H9 (cell line): ENCODE measurements at regions not wholly inside any gene's neighbourhood (a gene's known extent, or its start where the extent isn't known, plus 50 kb on each side); places are given as distances from the start of the nearest gene placed in this dataset.

ENCODE experiments used
- DNase-seq: peaks from one replicate; pipeline ENCODE4 v3.0.0-alpha.2; 2017
- H2AFZ ChIP-seq: one replicate; pipeline ENCODE4 v1.6.1; 2013; ENCODE audit warnings: mild to moderate bottlenecking, low read length, control low read depth, moderate library complexity
- H2AK5ac ChIP-seq: 2 replicates; pipeline ENCODE4 v1.6.1; 2013; ENCODE audit warnings: low read length, control low read depth, mixed read lengths; ENCODE audit not compliant: insufficient read length
- H2BK120ac ChIP-seq: one replicate; pipeline ENCODE4 v1.6.1; 2013; ENCODE audit warnings: low read depth, mild to moderate bottlenecking, low read length, control low read depth, inconsistent platforms; ENCODE audit not compliant: poor library complexity, severe bottlenecking
- H2BK12ac ChIP-seq: 2 replicates; pipeline ENCODE4 v1.6.1; 2013; ENCODE audit warnings: low read length, control low read depth, mixed read lengths, low read depth; ENCODE audit not compliant: insufficient read length
- H2BK15ac ChIP-seq: 2 replicates; pipeline ENCODE4 v1.6.1; 2013; ENCODE audit warnings: low read depth, low read length, control low read depth
- H2BK20ac ChIP-seq: one replicate; pipeline ENCODE4 v1.6.1; 2013; ENCODE audit warnings: low read depth, mild to moderate bottlenecking, low read length, control low read depth, inconsistent platforms; ENCODE audit not compliant: poor library complexity, severe bottlenecking
- H2BK5ac ChIP-seq: 2 replicates; pipeline ENCODE4 v1.6.1; 2013; ENCODE audit warnings: low read length, control low read depth, mixed read lengths; ENCODE audit not compliant: insufficient read length
- H3K14ac ChIP-seq: 2 replicates; pipeline ENCODE4 v1.6.1; 2013; ENCODE audit warnings: low read length, control low read depth; ENCODE audit not compliant: insufficient read depth
- H3K18ac ChIP-seq: 2 replicates; pipeline ENCODE4 v1.6.1; 2013; ENCODE audit warnings: low read depth, mild to moderate bottlenecking, mixed read lengths, low read length, control low read depth; ENCODE audit not compliant: insufficient read length
- H3K23ac ChIP-seq: 2 replicates; pipeline ENCODE4 v1.6.1; 2013; ENCODE audit warnings: low read length, control low read depth, mixed read lengths, low read depth; ENCODE audit not compliant: insufficient read length
- H3K23me2 ChIP-seq: 2 replicates; pipeline ENCODE4 v1.6.1; 2013; ENCODE audit warnings: low read depth, mild to moderate bottlenecking, mixed read lengths, low read length, control low read depth; ENCODE audit not compliant: insufficient read length, poor library complexity, severe bottlenecking
- H3K27ac ChIP-seq: 2 replicates; pipeline ENCODE4 v1.5.1; 2013; ENCODE audit warnings: low read length, control low read depth, mixed read lengths, low read depth; ENCODE audit not compliant: insufficient read length
- H3K27me3 ChIP-seq: 2 replicates; pipeline ENCODE4 v1.6.1; 2013; ENCODE audit warnings: low read length, control low read depth, inconsistent platforms; ENCODE audit not compliant: insufficient read depth
- H3K4ac ChIP-seq: 2 replicates; pipeline ENCODE4 v1.6.1; 2013; ENCODE audit warnings: low read depth, mild to moderate bottlenecking, control low read depth, inconsistent platforms, low read length, moderate library complexity
- H3K4me1 ChIP-seq: 2 replicates; pipeline ENCODE4 v1.6.1; 2013; ENCODE audit warnings: low read length, control low read depth, inconsistent platforms; ENCODE audit not compliant: insufficient read depth
- H3K4me2 ChIP-seq: 2 replicates; pipeline ENCODE4 v1.6.1; 2013; ENCODE audit warnings: low read length, control low read depth, mixed read lengths; ENCODE audit not compliant: insufficient read length, insufficient read depth
- H3K56ac ChIP-seq: 2 replicates; pipeline ENCODE4 v1.6.1; 2013; ENCODE audit warnings: low read depth, mild to moderate bottlenecking, mixed read lengths, low read length, control low read depth; ENCODE audit not compliant: insufficient read length
- H3K79me1 ChIP-seq: 2 replicates; pipeline ENCODE4 v1.6.1; 2013; ENCODE audit warnings: low read depth, mild to moderate bottlenecking, moderate library complexity, low read length, control low read depth, inconsistent platforms; ENCODE audit not compliant: insufficient read depth, poor library complexity, severe bottlenecking
- H3K79me2 ChIP-seq: 2 replicates; pipeline ENCODE4 v1.6.1; 2013; ENCODE audit warnings: low read length, control low read depth, inconsistent platforms; ENCODE audit not compliant: insufficient read depth
- H3K9ac ChIP-seq: 2 replicates; pipeline ENCODE4 v1.6.1; 2013; ENCODE audit warnings: low read length, control low read depth, mixed read lengths; ENCODE audit not compliant: insufficient read length; ENCODE audit errors: extremely low read depth
- H3K9me3 ChIP-seq: one replicate; pipeline ENCODE4 v1.6.1; 2013; ENCODE audit warnings: low read depth, low read length, inconsistent platforms; ENCODE audit not compliant: control insufficient read depth
- H3T11ph ChIP-seq: one replicate; pipeline ENCODE4 v1.6.1; 2013; ENCODE audit warnings: mild to moderate bottlenecking, low read length, control low read depth, inconsistent platforms
- H4K20me1 ChIP-seq: one replicate; pipeline ENCODE4 v1.6.1; 2013; ENCODE audit not compliant: control insufficient read depth, insufficient read length, insufficient read depth
- H4K5ac ChIP-seq: 2 replicates; pipeline ENCODE4 v1.6.1; 2013; ENCODE audit warnings: low read depth, mild to moderate bottlenecking, mixed read lengths, low read length, control low read depth; ENCODE audit not compliant: insufficient read length
- H4K8ac ChIP-seq: replicated peaks from 2 replicates; pipeline ENCODE4 v1.6.1; 2013; ENCODE audit warnings: low read length, control low read depth, mixed read lengths, low read depth; ENCODE audit not compliant: insufficient read length
- H4K91ac ChIP-seq: 2 replicates; pipeline ENCODE4 v1.6.1; 2013; ENCODE audit warnings: low read depth, mild to moderate bottlenecking, moderate library complexity, mixed read lengths, low read length, control low read depth; ENCODE audit not compliant: insufficient read length
- H3K27ac Mint-ChIP-seq, 3 experiments: 2 replicates in 2 of 3; 3 replicates in 1 of 3; pipeline ENCODE4 v1.8.0; 2020 to 2021; ENCODE audit warnings: mixed read lengths in 3 of 3, mild to moderate bottlenecking in 1 of 3, moderate library complexity in 1 of 3
- H3K27me3 Mint-ChIP-seq: 2 replicates; pipeline ENCODE4 v1.8.0; 2021; ENCODE audit warnings: low read depth, mild to moderate bottlenecking, moderate library complexity, mixed read lengths
- H3K36me3 Mint-ChIP-seq, 3 experiments: 2 replicates in 2 of 3; 3 replicates in 1 of 3; pipeline ENCODE4 v1.8.0; 2020 to 2021; ENCODE audit warnings: low read depth in 3 of 3, mixed read lengths in 3 of 3; ENCODE audit not compliant: insufficient read depth in 1 of 3
- H3K4me1 Mint-ChIP-seq, 2 experiments: 2 replicates each; pipeline ENCODE4 v1.8.0; 2020; ENCODE audit warnings: mixed read lengths in 2 of 2
- H3K4me3 Mint-ChIP-seq, 2 experiments: 2 replicates in 1 of 2; 3 replicates in 1 of 2; pipeline ENCODE4 v1.8.0; 2020 to 2021; ENCODE audit warnings: mild to moderate bottlenecking in 2 of 2, mixed read lengths in 2 of 2, moderate library complexity in 1 of 2
- H3K9me3 Mint-ChIP-seq, 2 experiments: 2 replicates in 1 of 2; 3 replicates in 1 of 2; pipeline ENCODE4 v1.8.0; 2020; ENCODE audit warnings: mild to moderate bottlenecking in 2 of 2, mixed read lengths in 2 of 2, moderate library complexity in 1 of 2
- CTCF ChIP-seq: fragments of 200-600 bp; sonication (generic); conservative IDR thresholded peaks from 3 replicates; pipeline ENCODE4 v1.8.0; 2021; ENCODE audit warnings: antibody characterized with exemption, mild to moderate bottlenecking
- WGBS: extraction: QIAGEN DNeasy Blood & Tissue Kit; methylation state at CpG from one replicate; pipeline ENCODE4 v1.1.7; 2013; ENCODE audit warnings: missing lambda C conversion rate, low lambda C conversion rate, mixed read lengths; ENCODE audit not compliant: insufficient read length; ENCODE audit errors: extremely low coverage; 5-methylcytosine and 5-hydroxymethylcytosine counted together

- DNase-seq, result no peak
- Histone ChIP-seq H2BK5ac (no peak overlapping the region), H3K23ac (no peak overlapping the region), H3K27ac (no peak overlapping the region), H4K91ac (no peak overlapping the region), H3T11ph (no peak overlapping the region), H3K23me2 (no peaks in the 10 kb centered on the region), H3K27me3 (no peaks in the 10 kb centered on the region), H3K79me1 (no peaks in the 10 kb centered on the region), H4K20me1 (no peaks in the 10 kb centered on the region), H2BK20ac (no peak overlapping the region), H3K79me2 (no peaks in the 10 kb centered on the region), H3K18ac (no peak overlapping the region), H2BK120ac (no peak overlapping the region), H4K5ac (no peak overlapping the region), H2AK5ac (no peak overlapping the region), H3K4me2 (no peak overlapping the region), H2AFZ (no peak overlapping the region), H3K9me3 (no peaks in the 10 kb centered on the region), H3K4ac (no peak overlapping the region), H4K8ac (no peak overlapping the region), H3K9ac (no peak overlapping the region), H3K4me1 (no peaks in the 10 kb centered on the region), H2BK15ac (no peak overlapping the region), H2BK12ac (no peak overlapping the region), H3K56ac (no peak overlapping the region), H3K14ac (no peak overlapping the region)
- no peaks in the 10 kb centered on the region for H3K4me1 Mint-ChIP-seq
- peaks cover 18 to 24% of the 10 kb centered on the region in 2 experiments; a peak in 4 of 5 replicates for H3K9me3 Mint-ChIP-seq
- peaks cover 7 to 29% (median 16%) of the 10 kb centered on the region in 3 experiments for H3K36me3 Mint-ChIP-seq
- H3K4me3 Mint-ChIP-seq, result no peak overlapping the region
- no peaks in the 10 kb centered on the region for H3K27me3 Mint-ChIP-seq
- TF ChIP-seq CTCF, result no peak
- no CpG with 5 or more reads among the region's 2 CpGs for WGBS
- no peak overlapping the region for H3K27ac Mint-ChIP-seq
Measured at GRCh38 chr10:10205906-10206305, 811.8 kb upstream of the CELF2 start.
